ENCODE measurements at regions not wholly inside any gene's neighbourhood (a gene's known extent, or its start where the extent isn't known, plus 50 kb on each side); places are given as distances from the start of the nearest gene placed in this dataset.

- TF ChIP-seq, protein P1, sequence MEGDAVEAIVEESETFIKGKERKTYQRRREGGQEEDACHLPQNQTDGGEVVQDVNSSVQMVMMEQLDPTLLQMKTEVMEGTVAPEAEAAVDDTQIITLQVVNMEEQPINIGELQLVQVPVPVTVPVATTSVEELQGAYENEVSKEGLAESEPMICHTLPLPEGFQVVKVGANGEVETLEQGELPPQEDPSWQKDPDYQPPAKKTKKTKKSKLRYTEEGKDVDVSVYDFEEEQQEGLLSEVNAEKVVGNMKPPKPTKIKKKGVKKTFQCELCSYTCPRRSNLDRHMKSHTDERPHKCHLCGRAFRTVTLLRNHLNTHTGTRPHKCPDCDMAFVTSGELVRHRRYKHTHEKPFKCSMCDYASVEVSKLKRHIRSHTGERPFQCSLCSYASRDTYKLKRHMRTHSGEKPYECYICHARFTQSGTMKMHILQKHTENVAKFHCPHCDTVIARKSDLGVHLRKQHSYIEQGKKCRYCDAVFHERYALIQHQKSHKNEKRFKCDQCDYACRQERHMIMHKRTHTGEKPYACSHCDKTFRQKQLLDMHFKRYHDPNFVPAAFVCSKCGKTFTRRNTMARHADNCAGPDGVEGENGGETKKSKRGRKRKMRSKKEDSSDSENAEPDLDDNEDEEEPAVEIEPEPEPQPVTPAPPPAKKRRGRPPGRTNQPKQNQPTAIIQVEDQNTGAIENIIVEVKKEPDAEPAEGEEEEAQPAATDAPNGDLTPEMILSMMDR (IDR thresholded peaks at IDR 0.05; ENCODE audit: insufficient read depth, low read length), result no peak
- DNase-seq (ENCODE audit: low read depth in 1 of 2, low spot score in 1 of 2), result peak; percentile 42 to 61
- H3K27ac ChIP-seq (replicated peaks), result peak overlapping the region; percentile 51
- no peaks in the 10 kb centered on the region for H3K27me3 ChIP-seq (ENCODE audit: insufficient read depth, poor library complexity, severe bottlenecking)
- no peak overlapping the region for H3K4me3 ChIP-seq (replicated peaks; ENCODE audit: insufficient read depth, low read length)
These were observed 88.1 kb upstream of the ZEB2 start for GRCh38 chr2:144607891-144608521.

DNA sequence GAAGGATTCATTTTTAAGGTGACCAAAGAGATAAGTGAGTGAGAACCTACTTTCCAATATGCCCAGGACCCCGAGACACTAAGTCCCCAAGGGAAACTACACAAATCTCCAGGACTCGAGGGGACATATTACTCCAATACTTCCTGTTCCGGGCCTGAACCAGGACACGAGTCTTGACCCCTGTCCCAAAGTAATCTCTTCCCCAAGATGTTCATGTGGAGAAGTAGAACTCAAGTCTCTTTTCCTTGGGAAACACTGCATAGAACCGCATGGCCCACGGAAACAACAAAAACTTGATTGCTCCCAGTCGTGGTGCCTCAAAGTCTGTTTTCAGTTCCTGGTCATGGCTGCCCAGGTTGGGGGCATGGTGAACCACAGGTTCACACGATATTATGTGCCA is 87.2 kb upstream of the ZEB2 start:
- H3K27me3 ChIP-seq (ENCODE audit: insufficient read depth, poor library complexity, severe bottlenecking), result no peaks in the 10 kb centered on the region
- no peak overlapping the region for H3K4me3 ChIP-seq (replicated peaks; ENCODE audit: insufficient read depth, low read length)
- H3K27ac ChIP-seq (replicated peaks), result peak overlapping the region; percentile 51
- no peak for DNase-seq (ENCODE audit: low read depth in 1 of 2, low spot score in 1 of 2)
- TF ChIP-seq POLR2AphosphoS5 (IDR thresholded peaks at IDR 0.05; ENCODE audit: low read depth) (no peak), SPI1 (IDR thresholded peaks at IDR 0.05; ENCODE audit: borderline replicate concordance, low read depth) (no peak), GABPA (IDR thresholded peaks at IDR 0.05; ENCODE audit: low read depth) (no peak)
- TF ChIP-seq, protein P2, sequence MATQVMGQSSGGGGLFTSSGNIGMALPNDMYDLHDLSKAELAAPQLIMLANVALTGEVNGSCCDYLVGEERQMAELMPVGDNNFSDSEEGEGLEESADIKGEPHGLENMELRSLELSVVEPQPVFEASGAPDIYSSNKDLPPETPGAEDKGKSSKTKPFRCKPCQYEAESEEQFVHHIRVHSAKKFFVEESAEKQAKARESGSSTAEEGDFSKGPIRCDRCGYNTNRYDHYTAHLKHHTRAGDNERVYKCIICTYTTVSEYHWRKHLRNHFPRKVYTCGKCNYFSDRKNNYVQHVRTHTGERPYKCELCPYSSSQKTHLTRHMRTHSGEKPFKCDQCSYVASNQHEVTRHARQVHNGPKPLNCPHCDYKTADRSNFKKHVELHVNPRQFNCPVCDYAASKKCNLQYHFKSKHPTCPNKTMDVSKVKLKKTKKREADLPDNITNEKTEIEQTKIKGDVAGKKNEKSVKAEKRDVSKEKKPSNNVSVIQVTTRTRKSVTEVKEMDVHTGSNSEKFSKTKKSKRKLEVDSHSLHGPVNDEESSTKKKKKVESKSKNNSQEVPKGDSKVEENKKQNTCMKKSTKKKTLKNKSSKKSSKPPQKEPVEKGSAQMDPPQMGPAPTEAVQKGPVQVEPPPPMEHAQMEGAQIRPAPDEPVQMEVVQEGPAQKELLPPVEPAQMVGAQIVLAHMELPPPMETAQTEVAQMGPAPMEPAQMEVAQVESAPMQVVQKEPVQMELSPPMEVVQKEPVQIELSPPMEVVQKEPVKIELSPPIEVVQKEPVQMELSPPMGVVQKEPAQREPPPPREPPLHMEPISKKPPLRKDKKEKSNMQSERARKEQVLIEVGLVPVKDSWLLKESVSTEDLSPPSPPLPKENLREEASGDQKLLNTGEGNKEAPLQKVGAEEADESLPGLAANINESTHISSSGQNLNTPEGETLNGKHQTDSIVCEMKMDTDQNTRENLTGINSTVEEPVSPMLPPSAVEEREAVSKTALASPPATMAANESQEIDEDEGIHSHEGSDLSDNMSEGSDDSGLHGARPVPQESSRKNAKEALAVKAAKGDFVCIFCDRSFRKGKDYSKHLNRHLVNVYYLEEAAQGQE (IDR thresholded peaks at IDR 0.05; ENCODE audit: insufficient replicate concordance, low read depth), result no peak
- TF ChIP-seq, protein P1 (IDR thresholded peaks at IDR 0.05; ENCODE audit: insufficient read depth, low read length), result no peak

DNA sequence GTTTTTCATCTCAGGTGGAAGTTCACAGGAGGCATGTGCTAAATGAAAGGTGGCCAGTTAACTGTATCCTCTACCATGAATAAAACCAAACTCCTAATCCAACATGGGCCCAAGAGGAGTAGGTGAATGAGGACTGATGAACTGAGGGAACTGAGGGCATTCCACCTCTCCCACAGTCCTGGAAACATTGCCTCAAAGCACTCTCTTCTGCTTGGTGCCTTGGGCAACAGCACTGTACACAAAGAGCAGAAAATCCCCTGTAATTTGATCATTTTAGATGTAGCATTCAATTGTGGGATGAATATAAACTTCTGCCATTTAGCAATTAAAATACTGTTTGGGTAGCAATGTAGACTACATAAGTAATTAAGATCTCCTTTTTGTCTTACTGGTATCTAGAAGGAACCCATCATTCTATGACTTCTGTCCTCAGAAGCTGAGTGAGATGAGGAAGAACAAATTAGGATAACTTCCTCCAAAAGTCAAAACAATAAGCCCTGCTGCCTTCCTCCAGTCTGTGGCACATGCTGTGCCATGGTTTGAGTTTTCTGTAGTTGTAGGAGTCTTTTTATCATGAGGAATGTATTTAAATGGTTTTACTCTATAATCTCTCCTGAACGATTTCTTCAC is 86.7 kb upstream of the ZEB2 start:
- DNase-seq (ENCODE audit: low read depth in 1 of 2, low spot score in 1 of 2), result peak in 1 of 2 experiments; percentile 19
- TF ChIP-seq, protein P2 (IDR thresholded peaks at IDR 0.05; ENCODE audit: insufficient replicate concordance, low read depth), result no peak
- TF ChIP-seq SPI1 (IDR thresholded peaks at IDR 0.05; ENCODE audit: borderline replicate concordance, low read depth), result no peak
- no peak for TF ChIP-seq POLR2AphosphoS5 (IDR thresholded peaks at IDR 0.05; ENCODE audit: low read depth)
- TF ChIP-seq, protein P1 (IDR thresholded peaks at IDR 0.05; ENCODE audit: insufficient read depth, low read length), result no peak
- TF ChIP-seq GABPA (IDR thresholded peaks at IDR 0.05; ENCODE audit: low read depth), result no peak
- Histone ChIP-seq H3K27ac (replicated peaks) (peak overlapping the region; percentile 51), H3K27me3 (ENCODE audit: insufficient read depth, poor library complexity, severe bottlenecking) (no peaks in the 10 kb centered on the region), H3K4me3 (replicated peaks; ENCODE audit: insufficient read depth, low read length) (no peak overlapping the region)

Data from HL-60 (cell line).